Cardiac muscle cell (in vitro differentiated cells and primary cell): ENCODE measurements at regions not wholly inside any gene's neighbourhood (a gene's known extent, or its start where the extent isn't known, plus 50 kb on each side); places are given as distances from the start of the nearest gene placed in this dataset.

Source experiments
- DNase-seq, 2 donors: peaks; one replicate each; pipeline versions ENCODE4 v3.0.0 to v3.0.0-alpha.2; 2010 to 2017; ENCODE audit warnings: low read depth in 1 of 2, low spot score in 1 of 2
- H3K27ac ChIP-seq: fragments of 200-600 bp; sonication (generic); 2 replicates; pipeline ENCODE4 v1.5.1; 2016
- H3K27me3 ChIP-seq: fragments of 200-600 bp; sonication (generic); 2 replicates; pipeline ENCODE4 v1.6.0; 2016; ENCODE audit warnings: control low read depth
- H3K36me3 ChIP-seq: fragments of 200-600 bp; sonication (generic); 2 replicates; pipeline ENCODE4 v1.5.1; 2016; ENCODE audit warnings: control low read depth
- H3K4me1 ChIP-seq: fragments of 200-600 bp; sonication (generic); 2 replicates; pipeline ENCODE4 v1.8.1; 2017; ENCODE audit warnings: low read depth, mild to moderate bottlenecking, mixed run types
- H3K4me3 ChIP-seq: fragments of 200-600 bp; sonication (generic); 2 replicates; pipeline ENCODE4 v1.5.1; 2016; ENCODE audit warnings: mild to moderate bottlenecking
- H3K9me3 ChIP-seq: fragments of 200-600 bp; sonication (generic); 2 replicates; pipeline ENCODE4 v1.5.1; 2017; ENCODE audit warnings: low read depth, mild to moderate bottlenecking, control low read depth
- TF ChIP-seq, protein P1 (sequence below): IDR thresholded peaks from 2 replicates; pipeline ENCODE4 v1.5.1; 2012; ENCODE audit warnings: low read depth, mild to moderate bottlenecking, low read length

DNA sequence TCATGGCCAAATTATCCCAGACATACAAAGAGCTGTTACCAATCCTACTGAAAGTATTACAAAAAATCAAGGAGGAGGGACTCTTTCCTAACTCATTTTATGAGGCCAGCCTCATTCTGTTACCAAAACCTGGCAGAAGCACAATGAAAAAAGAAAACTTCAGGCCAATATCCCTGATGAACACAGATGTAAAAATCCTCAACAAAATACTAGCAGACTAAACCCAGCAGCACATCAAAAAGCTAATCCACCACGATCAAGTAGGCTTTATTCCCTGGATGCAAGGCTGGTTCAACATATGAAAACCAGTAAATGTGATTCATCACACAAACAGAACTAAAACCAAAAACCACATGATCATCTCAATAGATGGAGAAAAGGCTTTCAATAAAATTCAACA, 109.2 kb downstream of the C6orf118 start:
- Histone ChIP-seq H3K4me1 (no peaks in the 10 kb centered on the region), H3K4me3 (no peak overlapping the region), H3K27me3 (no peaks in the 10 kb centered on the region), H3K36me3 (no peaks in the 10 kb centered on the region), H3K9me3 (no peaks in the 10 kb centered on the region), H3K27ac (no peak overlapping the region)
- DNase-seq, result no peak
- TF ChIP-seq, protein P1, sequence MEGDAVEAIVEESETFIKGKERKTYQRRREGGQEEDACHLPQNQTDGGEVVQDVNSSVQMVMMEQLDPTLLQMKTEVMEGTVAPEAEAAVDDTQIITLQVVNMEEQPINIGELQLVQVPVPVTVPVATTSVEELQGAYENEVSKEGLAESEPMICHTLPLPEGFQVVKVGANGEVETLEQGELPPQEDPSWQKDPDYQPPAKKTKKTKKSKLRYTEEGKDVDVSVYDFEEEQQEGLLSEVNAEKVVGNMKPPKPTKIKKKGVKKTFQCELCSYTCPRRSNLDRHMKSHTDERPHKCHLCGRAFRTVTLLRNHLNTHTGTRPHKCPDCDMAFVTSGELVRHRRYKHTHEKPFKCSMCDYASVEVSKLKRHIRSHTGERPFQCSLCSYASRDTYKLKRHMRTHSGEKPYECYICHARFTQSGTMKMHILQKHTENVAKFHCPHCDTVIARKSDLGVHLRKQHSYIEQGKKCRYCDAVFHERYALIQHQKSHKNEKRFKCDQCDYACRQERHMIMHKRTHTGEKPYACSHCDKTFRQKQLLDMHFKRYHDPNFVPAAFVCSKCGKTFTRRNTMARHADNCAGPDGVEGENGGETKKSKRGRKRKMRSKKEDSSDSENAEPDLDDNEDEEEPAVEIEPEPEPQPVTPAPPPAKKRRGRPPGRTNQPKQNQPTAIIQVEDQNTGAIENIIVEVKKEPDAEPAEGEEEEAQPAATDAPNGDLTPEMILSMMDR, result no peak

DNA sequence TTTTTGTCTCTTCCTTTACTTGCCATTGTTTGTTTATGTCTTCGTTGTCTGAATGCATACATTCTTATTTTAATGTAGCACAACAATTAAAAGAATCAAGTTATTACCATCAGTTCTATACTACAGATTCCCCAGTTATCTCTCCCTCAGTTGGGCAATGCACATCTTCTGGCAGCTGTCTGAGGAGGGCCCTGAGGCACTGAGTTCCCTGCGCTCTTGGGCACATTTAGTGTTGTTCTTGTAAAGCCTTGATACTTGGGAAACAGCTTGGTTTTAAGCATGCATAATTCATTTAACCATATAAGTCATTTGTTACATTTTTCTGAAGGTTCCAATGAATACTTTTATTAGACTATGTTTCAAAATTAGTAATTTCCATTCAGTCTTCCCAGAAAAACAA, 117.9 kb downstream of the C6orf118 start:
- Histone ChIP-seq H3K4me3 (no peak overlapping the region), H3K27me3 (no peaks in the 10 kb centered on the region), H3K36me3 (no peaks in the 10 kb centered on the region), H3K4me1 (no peaks in the 10 kb centered on the region), H3K27ac (no peak overlapping the region), H3K9me3 (no peaks in the 10 kb centered on the region)
- TF ChIP-seq, protein P1, result no peak
- DNase-seq, result no peak

DNA sequence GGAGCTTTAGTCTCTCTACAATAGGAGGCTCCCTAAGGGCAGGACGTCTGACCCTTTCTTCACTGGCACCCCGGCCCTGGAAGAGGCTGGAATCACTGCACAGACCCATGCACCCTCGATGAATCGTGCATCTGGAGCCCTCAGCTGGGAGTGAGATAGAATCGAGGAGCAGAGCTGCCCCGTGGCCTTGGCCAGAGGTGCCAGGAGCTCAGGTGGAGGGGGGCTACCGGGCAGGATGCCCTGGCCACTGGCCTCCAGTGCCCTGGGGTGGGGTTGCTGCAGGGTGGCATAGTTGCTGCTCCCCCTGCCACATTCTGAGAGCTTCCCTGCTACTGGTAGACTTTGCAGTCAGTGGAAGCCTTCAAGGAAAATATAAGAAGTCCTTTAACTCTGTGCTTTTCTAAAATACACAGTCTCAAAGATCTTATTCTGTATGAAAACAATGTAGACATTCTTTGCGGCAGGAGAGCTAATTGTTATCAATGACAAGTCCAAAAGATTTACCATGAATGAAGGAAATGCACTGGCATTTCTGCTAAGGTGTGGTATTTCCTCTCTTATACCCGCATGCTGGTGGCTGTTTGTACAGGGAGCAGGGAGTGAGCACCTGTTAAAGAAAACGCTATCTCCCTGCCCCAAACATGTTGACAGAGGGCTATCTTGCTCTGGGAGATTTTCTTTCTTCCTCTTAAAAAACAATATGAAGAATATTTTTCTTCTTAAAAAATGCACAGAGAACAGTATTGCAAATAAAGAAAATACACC, 122.8 kb downstream of the C6orf118 start:
- Histone ChIP-seq H3K4me1 (no peaks in the 10 kb centered on the region), H3K9me3 (no peaks in the 10 kb centered on the region), H3K27me3 (no peaks in the 10 kb centered on the region), H3K36me3 (no peaks in the 10 kb centered on the region), H3K4me3 (no peak overlapping the region), H3K27ac (no peak overlapping the region)
- TF ChIP-seq, protein P1, result no peak
- DNase-seq, result no peak

DNA sequence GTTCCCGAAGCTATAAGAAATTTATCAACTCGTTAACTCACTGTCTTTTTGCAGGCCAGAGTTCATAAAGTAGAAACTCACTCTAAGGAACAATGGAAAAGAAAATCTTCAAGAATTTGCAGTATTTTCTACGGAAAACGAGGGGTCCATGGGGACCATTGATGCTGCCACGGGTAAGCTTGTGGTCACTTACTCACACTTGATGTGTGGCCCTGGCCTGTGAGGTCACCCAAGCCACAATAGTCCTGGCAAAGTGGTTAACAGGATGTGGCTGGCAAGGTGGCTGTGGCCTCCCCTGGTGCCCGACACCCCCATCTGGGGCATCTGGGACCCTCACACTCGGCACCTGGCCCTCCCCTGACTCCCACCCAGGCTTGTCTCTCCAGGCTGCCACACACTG, 123.4 kb downstream of the C6orf118 start:
- Histone ChIP-seq H3K4me1 (no peaks in the 10 kb centered on the region), H3K4me3 (no peak overlapping the region), H3K36me3 (no peaks in the 10 kb centered on the region), H3K27ac (no peak overlapping the region), H3K27me3 (no peaks in the 10 kb centered on the region), H3K9me3 (no peaks in the 10 kb centered on the region)
- DNase-seq, result no peak
- TF ChIP-seq, protein P1, result no peak

DNA sequence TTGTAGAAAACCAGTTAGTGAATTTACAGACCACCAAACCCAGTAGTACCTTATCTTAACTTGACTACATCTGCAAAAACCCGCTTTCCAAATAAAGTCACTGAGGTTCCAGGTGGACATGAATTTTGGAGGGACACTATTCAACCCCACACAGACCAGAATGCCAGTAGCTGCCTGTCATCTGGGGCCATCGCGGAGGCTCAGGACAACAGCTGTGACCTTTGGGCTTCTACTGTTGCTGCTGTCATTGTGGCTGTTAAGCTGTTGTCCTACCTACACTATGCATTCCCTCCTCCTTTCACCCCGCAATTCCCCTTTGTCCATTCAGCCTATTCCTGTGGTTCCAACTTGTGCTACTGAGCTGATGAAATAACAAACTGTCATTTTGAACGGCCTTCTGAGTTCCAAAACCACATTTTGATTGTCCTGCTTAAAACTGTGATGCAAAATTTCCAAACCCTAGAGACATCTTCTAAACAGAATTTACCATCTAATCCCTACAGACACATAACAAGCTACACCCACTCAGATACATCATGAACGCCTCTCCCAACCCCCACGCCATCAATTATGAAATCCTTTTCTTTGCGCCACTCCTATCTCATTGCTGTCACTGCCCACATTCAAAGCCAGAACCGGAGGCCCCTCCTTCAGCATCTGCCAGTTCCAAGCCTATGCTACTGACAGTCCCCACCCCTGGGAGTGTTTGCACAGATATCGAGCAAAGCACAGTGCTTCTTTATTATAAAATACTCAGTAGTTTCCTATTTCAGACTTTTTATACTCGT, 125.0 kb downstream of the C6orf118 start:
- Histone ChIP-seq H3K4me1 (no peaks in the 10 kb centered on the region), H3K27ac (no peak overlapping the region), H3K9me3 (no peaks in the 10 kb centered on the region), H3K4me3 (no peak overlapping the region), H3K36me3 (no peaks in the 10 kb centered on the region), H3K27me3 (no peaks in the 10 kb centered on the region)
- peak in 1 of 2 donors; percentile 75 for DNase-seq
- TF ChIP-seq, protein P1, result no peak
